Liver (tissue), 3 donors: ENCODE measurements at regions not wholly inside any gene's neighbourhood (a gene's known extent, or its start where the extent isn't known, plus 50 kb on each side); places are given as distances from the start of the nearest gene placed in this dataset.

ENCODE experiments used
- ATF3 ChIP-seq: IDR thresholded peaks from 2 replicates; pipeline ENCODE4 v1.6.1; 2016; ENCODE audit warnings: antibody characterized with exemption
- EGR1 ChIP-seq, 2 donors: IDR thresholded peaks; 2 replicates each; pipeline ENCODE4 v1.6.1; 2016 to 2018; ENCODE audit warnings: antibody characterized with exemption in 2 of 2, low read depth in 2 of 2
- REST ChIP-seq: IDR thresholded peaks from 2 replicates; pipeline ENCODE4 v1.6.1; 2016; ENCODE audit warnings: antibody characterized with exemption, mild to moderate bottlenecking
- SP1 ChIP-seq: IDR thresholded peaks from 2 replicates; pipeline ENCODE4 v1.6.1; 2018; ENCODE audit warnings: antibody characterized with exemption, mild to moderate bottlenecking
- YY1 ChIP-seq: IDR thresholded peaks from 2 replicates; pipeline ENCODE4 v1.6.1; 2016; ENCODE audit warnings: antibody characterized with exemption, mild to moderate bottlenecking
- TF ChIP-seq, protein P1 (sequence below): fragments of 150-350 bp; IDR thresholded peaks from 2 replicates; pipeline ENCODE4 v1.5.1; 2017; ENCODE audit warnings: improper control_type of control experiment, low read depth, low read length; ENCODE audit not compliant: missing input control
- TF ChIP-seq, protein P2 (sequence below): IDR thresholded peaks from 2 replicates; pipeline ENCODE4 v1.6.1; 2016; ENCODE audit warnings: antibody characterized with exemption
- donor health status: healthy.
- donor health status: healthy.

DNA sequence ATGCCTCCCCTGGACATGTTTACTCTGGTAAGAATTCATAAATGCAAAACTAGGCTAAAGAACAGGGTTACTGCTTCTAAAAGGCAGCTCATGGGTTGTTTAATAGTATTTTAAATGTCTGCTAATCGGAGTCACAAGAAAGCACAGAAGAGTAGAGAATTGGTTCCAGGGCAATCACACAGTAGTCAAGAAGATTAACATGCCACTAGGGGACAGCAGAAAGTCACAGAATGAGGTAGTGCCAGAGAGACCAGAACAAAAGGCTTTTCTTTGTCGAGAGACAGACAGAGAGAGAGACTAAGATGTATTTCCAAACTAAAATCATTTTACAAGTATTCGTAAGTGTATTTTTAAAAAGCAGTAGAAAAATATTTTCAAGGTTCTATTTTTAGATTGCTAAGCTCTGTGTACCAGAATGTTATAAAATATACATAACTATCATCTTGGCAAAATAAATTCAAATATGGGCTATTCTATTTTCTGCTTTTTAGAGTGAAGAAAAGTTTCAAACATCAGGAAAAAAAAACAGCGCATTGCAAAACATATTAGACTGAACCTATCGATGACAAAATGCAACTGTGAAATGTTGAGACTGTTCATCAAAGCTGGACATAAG lies 78.3 kb upstream of the CDIN1 start:
- no peak for TF ChIP-seq SP1
- TF ChIP-seq, protein P1, sequence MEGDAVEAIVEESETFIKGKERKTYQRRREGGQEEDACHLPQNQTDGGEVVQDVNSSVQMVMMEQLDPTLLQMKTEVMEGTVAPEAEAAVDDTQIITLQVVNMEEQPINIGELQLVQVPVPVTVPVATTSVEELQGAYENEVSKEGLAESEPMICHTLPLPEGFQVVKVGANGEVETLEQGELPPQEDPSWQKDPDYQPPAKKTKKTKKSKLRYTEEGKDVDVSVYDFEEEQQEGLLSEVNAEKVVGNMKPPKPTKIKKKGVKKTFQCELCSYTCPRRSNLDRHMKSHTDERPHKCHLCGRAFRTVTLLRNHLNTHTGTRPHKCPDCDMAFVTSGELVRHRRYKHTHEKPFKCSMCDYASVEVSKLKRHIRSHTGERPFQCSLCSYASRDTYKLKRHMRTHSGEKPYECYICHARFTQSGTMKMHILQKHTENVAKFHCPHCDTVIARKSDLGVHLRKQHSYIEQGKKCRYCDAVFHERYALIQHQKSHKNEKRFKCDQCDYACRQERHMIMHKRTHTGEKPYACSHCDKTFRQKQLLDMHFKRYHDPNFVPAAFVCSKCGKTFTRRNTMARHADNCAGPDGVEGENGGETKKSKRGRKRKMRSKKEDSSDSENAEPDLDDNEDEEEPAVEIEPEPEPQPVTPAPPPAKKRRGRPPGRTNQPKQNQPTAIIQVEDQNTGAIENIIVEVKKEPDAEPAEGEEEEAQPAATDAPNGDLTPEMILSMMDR = peak; percentile 74
- TF ChIP-seq REST = no peak
- no peak for TF ChIP-seq ATF3
- no peak for TF ChIP-seq YY1
- TF ChIP-seq, protein P2, sequence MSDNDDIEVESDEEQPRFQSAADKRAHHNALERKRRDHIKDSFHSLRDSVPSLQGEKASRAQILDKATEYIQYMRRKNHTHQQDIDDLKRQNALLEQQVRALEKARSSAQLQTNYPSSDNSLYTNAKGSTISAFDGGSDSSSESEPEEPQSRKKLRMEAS = no peak
- no peak for TF ChIP-seq EGR1 (IDR thresholded peaks at IDR 0.05; ENCODE audit: low read depth in 2 of 2)
